Endothelial cell of umbilical vein (primary cell): ENCODE measurements at regions not wholly inside any gene's neighbourhood (a gene's known extent, or its start where the extent isn't known, plus 50 kb on each side); places are given as distances from the start of the nearest gene placed in this dataset.

ENCODE experiments used
- BruUV-seq: library from RNA; stranded (reverse); fragments of 400-500 nt; replicated peaks from 2 replicates; lab custom pipeline; 2021; lab: Mats Ljungman, UMichigan
- CTCF ChIA-PET: fragments of 300-600, 350-600 bp; sonication (Branson Sonifier 250); formaldehyde crosslinking; loops from one replicate; lab custom pipeline; 2021; ENCODE audit warnings: antibody characterized with exemption, inconsistent platforms; lab: Charles Lee
- POLR2A ChIA-PET: fragments of 300-600, 350-600 bp; sonication (Branson Sonifier 250); formaldehyde crosslinking; loops from one replicate; lab custom pipeline; 2021; ENCODE audit warnings: antibody characterized with exemption, inconsistent platforms; lab: Charles Lee
- DNase-seq: peaks from one replicate; pipeline ENCODE4 v3.0.0-alpha.2; 2011; ENCODE audit warnings: low read depth, low spot score
- FAIRE-seq: peaks from 2 replicates; lab custom pipeline; 2011; peaks lifted over from hg19 to GRCh38; lab: Jason Lieb, UNC
- H2AFZ ChIP-seq: 2 replicates; pipeline ENCODE4 v1.6.0; 2012; ENCODE audit warnings: low read depth, low read length, control low read depth, inconsistent platforms
- H3K27ac ChIP-seq: 2 replicates; pipeline ENCODE4 v1.5.1; 2011; ENCODE audit warnings: low read depth, mild to moderate bottlenecking, control low read depth, low read length, moderate library complexity; ENCODE audit not compliant: insufficient read depth
- H3K27me3 ChIP-seq, 2 experiments: 2 replicates each; pipeline versions ENCODE4 v1.6.0 to v1.6.1; 2011; ENCODE audit warnings: low read length in 2 of 2, mixed read lengths in 1 of 2; ENCODE audit not compliant: control insufficient read depth in 2 of 2, insufficient read depth in 2 of 2
- H3K36me3 ChIP-seq, 2 experiments: 2 replicates in 1 of 2; 3 replicates in 1 of 2; pipeline ENCODE4 v1.5.1; 2011; ENCODE audit warnings: low read length in 2 of 2, mild to moderate bottlenecking in 1 of 2, moderate library complexity in 1 of 2; ENCODE audit not compliant: control insufficient read depth in 2 of 2, insufficient read depth in 2 of 2; ENCODE audit errors: extremely low read depth in 1 of 2
- H3K4me1 ChIP-seq: 3 replicates; pipeline ENCODE4 v1.5.1; 2011; ENCODE audit warnings: mild to moderate bottlenecking, low read length; ENCODE audit not compliant: control insufficient read depth, insufficient read depth; ENCODE audit errors: extremely low read depth
- H3K4me2 ChIP-seq: 2 replicates; pipeline ENCODE4 v1.6.1; 2011; ENCODE audit warnings: low read length, control low read depth, mixed read lengths; ENCODE audit not compliant: insufficient read depth
- H3K4me3 ChIP-seq, 3 experiments: fragments of 200-600 bp in 1 of 3; sonication (generic), shearing (Covaris generic) in 1 of 3; replicated peaks in 1 of 3; 2 replicates each; pipeline ENCODE4 v1.5.1; 2011 to 2016; ENCODE audit warnings: control low read depth in 3 of 3, low read length in 3 of 3, mild to moderate bottlenecking in 2 of 3, inconsistent platforms in 1 of 3, low read depth in 1 of 3, moderate library complexity in 1 of 3; ENCODE audit not compliant: insufficient read depth in 1 of 3
- H3K79me2 ChIP-seq: 2 replicates; pipeline ENCODE4 v1.6.0; 2012; ENCODE audit warnings: low read length, inconsistent platforms; ENCODE audit not compliant: control insufficient read depth, insufficient read depth
- H3K9ac ChIP-seq: replicated peaks from 2 replicates; pipeline ENCODE3; 2011; ENCODE audit warnings: low read length, control low read depth; ENCODE audit not compliant: insufficient read depth; ENCODE audit errors: extremely low read depth
- H3K9me1 ChIP-seq: replicated peaks from 3 replicates; pipeline ENCODE4 v1.6.0; 2011; ENCODE audit warnings: mild to moderate bottlenecking, low read length; ENCODE audit not compliant: control insufficient read depth, insufficient read depth; ENCODE audit errors: extremely low read depth
- H3K9me3 ChIP-seq: replicated peaks from 2 replicates; pipeline ENCODE4 v1.5.1; 2012; ENCODE audit warnings: low read length, inconsistent platforms; ENCODE audit not compliant: control insufficient read depth, insufficient read depth
- H4K20me1 ChIP-seq: replicated peaks from 2 replicates; pipeline ENCODE3; 2011; ENCODE audit warnings: mild to moderate bottlenecking, low read length; ENCODE audit not compliant: control insufficient read depth, insufficient read depth; ENCODE audit errors: extremely low read depth
- CTCF ChIP-seq, 2 donors: IDR thresholded peaks; 1 replicate in 1 of 2; 2 replicates in 1 of 2; pipeline ENCODE4 v1.5.1; 2011; ENCODE audit warnings: low read length in 2 of 2, mild to moderate bottlenecking in 2 of 2, moderate library complexity in 2 of 2, control low read depth in 1 of 2, inconsistent platforms in 1 of 2, low read depth in 1 of 2; ENCODE audit not compliant: insufficient read depth in 1 of 2; ENCODE audit errors: extremely low read depth in 1 of 2
- EZH2 ChIP-seq: IDR thresholded peaks from 2 replicates; pipeline ENCODE4 v1.6.1; 2012; ENCODE audit warnings: borderline replicate concordance, low read depth, mild to moderate bottlenecking, moderate library complexity, low read length, inconsistent platforms; ENCODE audit not compliant: severe bottlenecking
- FOS ChIP-seq: IDR thresholded peaks from 2 replicates; pipeline ENCODE4 v1.6.1; 2011; ENCODE audit warnings: mild to moderate bottlenecking, low read length, moderate library complexity, borderline replicate concordance; ENCODE audit not compliant: insufficient read depth
- GATA2 ChIP-seq: IDR thresholded peaks from 2 replicates; pipeline ENCODE4 v1.7.0; 2011; ENCODE audit warnings: low read depth, mild to moderate bottlenecking, moderate library complexity, mixed read lengths, low read length; ENCODE audit not compliant: insufficient read length, insufficient read depth
- JUN ChIP-seq: IDR thresholded peaks from 2 replicates; pipeline ENCODE4 v1.6.1; 2011; ENCODE audit warnings: borderline replicate concordance, low read depth; ENCODE audit not compliant: insufficient read length, insufficient read depth
- MAX ChIP-seq: IDR thresholded peaks from 2 replicates; pipeline ENCODE4 v1.6.1; 2011; ENCODE audit not compliant: insufficient read depth, insufficient read length
- MYC ChIP-seq: IDR thresholded peaks from one replicate; pipeline ENCODE4 v1.6.1; 2011; ENCODE audit warnings: mild to moderate bottlenecking, low read depth, low read length
- POLR2A ChIP-seq: IDR thresholded peaks from 2 replicates; pipeline ENCODE4 v1.6.1; 2012; ENCODE audit warnings: low read depth, mild to moderate bottlenecking, control low read depth, low read length
- POLR2AphosphoS5 ChIP-seq: IDR thresholded peaks from 2 replicates; pipeline ENCODE4 v1.6.1; 2012; ENCODE audit warnings: low read depth, mild to moderate bottlenecking, control low read depth, low read length, moderate library complexity; ENCODE audit not compliant: insufficient read depth
- dilution Hi-C: fragments of 300-500 bp; cut with MboI; formaldehyde crosslinking; loops from one replicate; pipeline ENCODE4 v1.15.0; 2019; ENCODE audit warnings: low sequenced_read_pairs; ENCODE audit not compliant: extremely low pct_ligation_motif_present
- intact Hi-C: fragments of 100-400 bp; cut with micrococcal nuclease; formaldehyde crosslinking; loops from one replicate; pipeline ENCODE4 v1.10.0; 2022

GRCh38 chr10:22158426-22158825, 59.4 kb downstream of the EBLN1 start:
- Histone ChIP-seq H3K4me1 (no peaks in the 10 kb centered on the region), H3K9ac (no peak overlapping the region), H3K4me3 (no peak overlapping the region), H3K4me2 (no peak overlapping the region), H3K36me3 (no peaks in the 10 kb centered on the region), H3K9me1 (no peaks in the 10 kb centered on the region), H3K9me3 (no peaks in the 10 kb centered on the region), H3K79me2 (no peaks in the 10 kb centered on the region), H3K27me3 (no peaks in the 10 kb centered on the region), H4K20me1 (no peaks in the 10 kb centered on the region), H2AFZ (no peak overlapping the region), H3K27ac (no peak overlapping the region)
- FAIRE-seq (no peak), DNase-seq (peak; percentile 9)
- dilution Hi-C loops, result no loop called here
- ChIA-PET POLR2A (no interaction called here), CTCF (interaction anchor here (0.6 to 1.2 kb wide), 2 partner anchors 162 to 997 kb away, joined by 3 read pairs; no protein-coding TSS in a partner anchor)
- BruUV-seq, result no TSS peak
- intact Hi-C loops, result no loop called here
- TF ChIP-seq POLR2A, result no peak
- TF ChIP-seq JUN, result no peak
- TF ChIP-seq EZH2, result no peak
- TF ChIP-seq MAX, result no peak
- TF ChIP-seq GATA2, result no peak
- TF ChIP-seq MYC, result no peak
- TF ChIP-seq CTCF (IDR thresholded peaks at IDR 0.05; ENCODE audit: extremely low read depth in 1 of 2, insufficient read depth in 1 of 2, low read depth in 1 of 2, low read length in 2 of 2), result no peak
- no peak for TF ChIP-seq FOS
- no peak for TF ChIP-seq POLR2AphosphoS5
